K562 (cell line): ENCODE measurements at regions not wholly inside any gene's neighbourhood (a gene's known extent, or its start where the extent isn't known, plus 50 kb on each side); places are given as distances from the start of the nearest gene placed in this dataset.

Source experiments
- BRD4 ChIP-seq: fragments of 200-600 bp; sonication (generic); IDR thresholded peaks from 2 replicates; pipeline ENCODE4 v1.6.1; 2017; ENCODE audit warnings: inconsistent platforms
- CREM ChIP-seq: IDR thresholded peaks from 2 replicates; pipeline ENCODE4 v1.6.1; 2014; ENCODE audit warnings: antibody characterized with exemption, low read depth
- HCFC1 ChIP-seq: IDR thresholded peaks from 2 replicates; pipeline ENCODE4 v1.6.1; 2012; ENCODE audit warnings: low read depth, low read length, improper control_type of control experiment
- KDM4B ChIP-seq, 2 experiments: fragments of 450-650 bp in 1 of 2; sonication (generic) in 1 of 2; IDR thresholded peaks; 2 replicates each; pipeline ENCODE4 v1.6.1; 2016 to 2017; ENCODE audit warnings: borderline replicate concordance in 2 of 2, antibody characterized with exemption in 1 of 2, low read depth in 1 of 2, mild to moderate bottlenecking in 1 of 2
- POLR2A ChIP-seq: fragments of 450-650 bp; conservative IDR thresholded peaks from 2 replicates; pipeline ENCODE4 v1.6.1; 2016
- PRPF4 ChIP-seq: fragments of 200-400 bp; formaldehyde crosslinking; IDR thresholded peaks from one replicate; pipeline ENCODE4 v1.6.1; 2017; ENCODE audit warnings: low read length, low read depth, mild to moderate bottlenecking; ENCODE audit not compliant: insufficient read depth, poor library complexity, severe bottlenecking
- RAD21 ChIP-seq, 2 experiments: fragments of 250-450 bp in 1 of 2; fragments of 450-650 bp in 1 of 2; sonication (Bioruptor Pico) in 1 of 2; formaldehyde crosslinking in 1 of 2; IDR thresholded peaks in 1 of 2; conservative IDR thresholded peaks in 1 of 2; 2 replicates each; pipeline versions ENCODE4 v1.4.0 to v1.8.0; 2020 to 2022; ENCODE audit warnings: mild to moderate bottlenecking in 2 of 2, moderate library complexity in 1 of 2
- RUNX1 ChIP-seq: sonication (generic); IDR thresholded peaks from 2 replicates; pipeline ENCODE4 v1.6.1; 2016; ENCODE audit warnings: antibody characterized with exemption, low read depth
- SETDB1 ChIP-seq: IDR thresholded peaks from one replicate; pipeline ENCODE4 v1.6.1; 2012; ENCODE audit warnings: low read length, control low read depth, inconsistent platforms
- ZBTB49 ChIP-seq: sonication (generic); formaldehyde crosslinking; IDR thresholded peaks from 2 replicates; pipeline ENCODE4 v1.8.0; 2022; ENCODE audit warnings: missing genetic modification reagents, mild to moderate bottlenecking, borderline replicate concordance
- ZNF124 ChIP-seq: sonication (generic); formaldehyde crosslinking; IDR thresholded peaks from 2 replicates; pipeline ENCODE4 v1.8.1; 2022; ENCODE audit warnings: missing genetic modification reagents
- ZNF239 ChIP-seq: fragments of 250-450 bp; sonication (Bioruptor Pico); IDR thresholded peaks from 2 replicates; pipeline ENCODE4 v1.4.0; 2020; ENCODE audit warnings: mild to moderate bottlenecking
- TF ChIP-seq, protein P1 (sequence below), 3 experiments: IDR thresholded peaks in 2 of 3; conservative IDR thresholded peaks in 1 of 3; 2 replicates each; pipeline ENCODE4 v1.5.1; 2011 to 2012; ENCODE audit warnings: low read length in 3 of 3, mild to moderate bottlenecking in 3 of 3, control low read depth in 2 of 3, improper control_type of control experiment in 1 of 3, inconsistent platforms in 1 of 3, low read depth in 1 of 3, mixed read lengths in 1 of 3, moderate library complexity in 1 of 3; ENCODE audit not compliant: insufficient read depth in 2 of 3

DNA sequence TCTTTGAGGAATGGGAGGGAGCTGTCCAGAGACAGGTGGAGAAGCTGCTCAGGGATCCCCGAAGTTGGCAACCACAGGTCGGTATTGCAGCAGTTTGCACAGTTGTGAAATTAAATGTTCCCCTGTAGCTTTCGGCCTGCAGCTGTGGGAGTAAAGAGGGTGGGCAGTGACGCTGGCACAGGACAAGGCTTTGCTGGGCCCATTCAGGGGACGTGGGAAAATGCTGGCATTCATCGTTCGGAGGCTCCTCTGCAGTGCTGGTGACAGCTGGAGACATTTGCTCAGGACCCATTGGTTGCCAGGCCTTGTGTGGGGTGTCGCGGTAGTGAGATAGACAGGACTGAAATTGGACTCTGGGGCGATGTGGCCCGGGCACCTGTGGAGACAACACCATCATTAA, 173.7 kb downstream of the MYCN start:
- TF ChIP-seq, protein P1, sequence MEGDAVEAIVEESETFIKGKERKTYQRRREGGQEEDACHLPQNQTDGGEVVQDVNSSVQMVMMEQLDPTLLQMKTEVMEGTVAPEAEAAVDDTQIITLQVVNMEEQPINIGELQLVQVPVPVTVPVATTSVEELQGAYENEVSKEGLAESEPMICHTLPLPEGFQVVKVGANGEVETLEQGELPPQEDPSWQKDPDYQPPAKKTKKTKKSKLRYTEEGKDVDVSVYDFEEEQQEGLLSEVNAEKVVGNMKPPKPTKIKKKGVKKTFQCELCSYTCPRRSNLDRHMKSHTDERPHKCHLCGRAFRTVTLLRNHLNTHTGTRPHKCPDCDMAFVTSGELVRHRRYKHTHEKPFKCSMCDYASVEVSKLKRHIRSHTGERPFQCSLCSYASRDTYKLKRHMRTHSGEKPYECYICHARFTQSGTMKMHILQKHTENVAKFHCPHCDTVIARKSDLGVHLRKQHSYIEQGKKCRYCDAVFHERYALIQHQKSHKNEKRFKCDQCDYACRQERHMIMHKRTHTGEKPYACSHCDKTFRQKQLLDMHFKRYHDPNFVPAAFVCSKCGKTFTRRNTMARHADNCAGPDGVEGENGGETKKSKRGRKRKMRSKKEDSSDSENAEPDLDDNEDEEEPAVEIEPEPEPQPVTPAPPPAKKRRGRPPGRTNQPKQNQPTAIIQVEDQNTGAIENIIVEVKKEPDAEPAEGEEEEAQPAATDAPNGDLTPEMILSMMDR (IDR thresholded peaks at IDR 0.05 in 2 of 3, conservative IDR thresholded peaks at IDR 0.05 in 1 of 3; ENCODE audit: insufficient read depth in 2 of 3, low read depth in 1 of 3, low read length in 3 of 3) = no peak
- TF ChIP-seq ZNF124 (CRISPR knock-in tag) = no peak
- TF ChIP-seq SETDB1 = no peak
- TF ChIP-seq ZNF239 (CRISPR knock-in tag) = no peak
- TF ChIP-seq RUNX1 = no peak
- no peak for TF ChIP-seq BRD4
- TF ChIP-seq ZBTB49 = no peak
- no peak for TF ChIP-seq HCFC1
- TF ChIP-seq RAD21 (CRISPR knock-in tag; conservative IDR thresholded peaks at IDR 0.05 in 1 of 2, IDR thresholded peaks at IDR 0.05 in 1 of 2) = no peak
- no peak for TF ChIP-seq POLR2A
- TF ChIP-seq KDM4B (IDR thresholded peaks at IDR 0.05; ENCODE audit: borderline replicate concordance in 2 of 2, low read depth in 1 of 2) = no peak
- TF ChIP-seq PRPF4 = no peak
- TF ChIP-seq CREM = no peak
